ENCODE measurements at regions not wholly inside any gene's neighbourhood (a gene's known extent, or its start where the extent isn't known, plus 50 kb on each side); places are given as distances from the start of the nearest gene placed in this dataset.

GRCh38 chr5:126188804-126189203, 234.4 kb upstream of the GRAMD2B start:
- DNase-seq (no peak), ATAC-seq (replicated peaks in 1 of 4) (no peak)
- ChIA-PET POLR2A (no interaction called here), CTCF (no interaction called here)
- Histone ChIP-seq H3K4me1 (ENCODE audit: control insufficient read depth in 1 of 2, extremely low read depth in 1 of 2, insufficient read depth in 2 of 2, low read length in 2 of 2) (no peaks in the 10 kb centered on the region), H3K4me3 (ENCODE audit: control insufficient read depth in 1 of 2, extremely low read depth in 1 of 2, low read length in 1 of 2) (no peak overlapping the region), H3K27ac (ENCODE audit: low read length) (no peak overlapping the region), H3K9me3 (no peaks in the 10 kb centered on the region), H3K36me3 (ENCODE audit: control insufficient read depth in 2 of 2, extremely low read depth in 1 of 2, insufficient read depth in 1 of 2, low read length in 1 of 2) (no peaks in the 10 kb centered on the region), H3K27me3 (replicated peaks in 1 of 2; ENCODE audit: control insufficient read depth in 2 of 2, extremely low read depth in 1 of 2, insufficient read depth in 2 of 2, low read length in 1 of 2) (no peaks in the 10 kb centered on the region)
- no peaks in the 10 kb centered on the region for H3K4me1 Mint-ChIP-seq
- no peaks in the 10 kb centered on the region for H3K36me3 Mint-ChIP-seq
- WGBS (ENCODE audit: insufficient coverage) = no CpG with 5 or more reads among the region's 2 CpGs
- no peak overlapping the region for H3K4me3 Mint-ChIP-seq
- H3K9me3 Mint-ChIP-seq = peaks cover 0 to 14% (median 0%) of the 10 kb centered on the region in 3 donors
- no peak overlapping the region for H3K27ac Mint-ChIP-seq
- H3K27me3 Mint-ChIP-seq = no peaks in the 10 kb centered on the region

GRCh38 chr5:126189231-126189630, 234.0 kb upstream of the GRAMD2B start:
- no peak overlapping the region for H3K4me3 Mint-ChIP-seq

GRCh38 chr5:126189862-126190261, 233.3 kb upstream of the GRAMD2B start:
- Mint-ChIP-seq H3K27ac (no peak overlapping the region), H3K27me3 (no peaks in the 10 kb centered on the region), H3K9me3 (peaks cover 0 to 14% (median 0%) of the 10 kb centered on the region in 3 donors), H3K4me3 (no peak overlapping the region), H3K4me1 (no peaks in the 10 kb centered on the region), H3K36me3 (no peaks in the 10 kb centered on the region)
- Histone ChIP-seq H3K9me3 (no peaks in the 10 kb centered on the region), H3K27me3 (replicated peaks in 1 of 2; ENCODE audit: control insufficient read depth in 2 of 2, extremely low read depth in 1 of 2, insufficient read depth in 2 of 2, low read length in 1 of 2) (no peaks in the 10 kb centered on the region), H3K36me3 (ENCODE audit: control insufficient read depth in 2 of 2, extremely low read depth in 1 of 2, insufficient read depth in 1 of 2, low read length in 1 of 2) (no peaks in the 10 kb centered on the region), H3K4me1 (ENCODE audit: control insufficient read depth in 1 of 2, extremely low read depth in 1 of 2, insufficient read depth in 2 of 2, low read length in 2 of 2) (no peaks in the 10 kb centered on the region), H3K4me3 (ENCODE audit: control insufficient read depth in 1 of 2, extremely low read depth in 1 of 2, low read length in 1 of 2) (no peak overlapping the region), H3K27ac (ENCODE audit: low read length) (no peak overlapping the region)
- ATAC-seq (replicated peaks in 1 of 4) (no peak), DNase-seq (no peak)
- POLR2A ChIA-PET = no interaction called here
- WGBS (ENCODE audit: insufficient coverage) = no CpG with 5 or more reads among the region's 4 CpGs
- CTCF ChIA-PET = interaction anchor here in 1 of 2 donors (0.5 kb wide), 1 partner anchor 346 kb away, joined by 3 read pairs; no protein-coding TSS in a partner anchor

More at GRCh38 chr5:126189231-126189630, 234.0 kb upstream of the GRAMD2B start:
- H3K36me3 Mint-ChIP-seq = no peaks in the 10 kb centered on the region
- Histone ChIP-seq H3K9me3 (no peaks in the 10 kb centered on the region), H3K27me3 (replicated peaks in 1 of 2; ENCODE audit: control insufficient read depth in 2 of 2, extremely low read depth in 1 of 2, insufficient read depth in 2 of 2, low read length in 1 of 2) (no peaks in the 10 kb centered on the region), H3K27ac (ENCODE audit: low read length) (no peak overlapping the region), H3K4me1 (ENCODE audit: control insufficient read depth in 1 of 2, extremely low read depth in 1 of 2, insufficient read depth in 2 of 2, low read length in 2 of 2) (no peaks in the 10 kb centered on the region), H3K36me3 (ENCODE audit: control insufficient read depth in 2 of 2, extremely low read depth in 1 of 2, insufficient read depth in 1 of 2, low read length in 1 of 2) (no peaks in the 10 kb centered on the region), H3K4me3 (ENCODE audit: control insufficient read depth in 1 of 2, extremely low read depth in 1 of 2, low read length in 1 of 2) (no peak overlapping the region)
- DNase-seq (no peak), ATAC-seq (replicated peaks in 1 of 4) (no peak)
- WGBS (ENCODE audit: insufficient coverage) = no CpG with 5 or more reads among the region's 5 CpGs
- H3K27ac Mint-ChIP-seq = no peak overlapping the region
- CTCF ChIA-PET = no interaction called here
- no peaks in the 10 kb centered on the region for H3K27me3 Mint-ChIP-seq
- no peaks in the 10 kb centered on the region for H3K4me1 Mint-ChIP-seq
- peaks cover 0 to 14% (median 0%) of the 10 kb centered on the region in 3 donors for H3K9me3 Mint-ChIP-seq
- POLR2A ChIA-PET = no interaction called here

GRCh38 chr5:126192226-126192625, 231.0 kb upstream of the GRAMD2B start:
- WGBS (ENCODE audit: insufficient coverage) = 100% methylated on average over 1 of the region's 4 CpGs
- no peaks in the 10 kb centered on the region for H3K36me3 ChIP-seq (ENCODE audit: control insufficient read depth in 2 of 2, extremely low read depth in 1 of 2, insufficient read depth in 1 of 2, low read length in 1 of 2)
- Mint-ChIP-seq H3K4me1 (no peaks in the 10 kb centered on the region), H3K4me3 (no peak overlapping the region), H3K9me3 (peaks cover 0 to 8% (median 0%) of the 10 kb centered on the region in 3 donors), H3K36me3 (no peaks in the 10 kb centered on the region), H3K27ac (no peak overlapping the region), H3K27me3 (no peaks in the 10 kb centered on the region)
- H3K4me1 ChIP-seq (ENCODE audit: control insufficient read depth in 1 of 2, extremely low read depth in 1 of 2, insufficient read depth in 2 of 2, low read length in 2 of 2) = no peaks in the 10 kb centered on the region
- DNase-seq = no peak
- no peaks in the 10 kb centered on the region for H3K9me3 ChIP-seq
- ChIA-PET CTCF (interaction anchor here in 1 of 2 donors (0.6 kb wide), 1 partner anchor 310 kb away, joined by 3 read pairs; no protein-coding TSS in a partner anchor), POLR2A (no interaction called here)
- no peak for ATAC-seq (replicated peaks in 1 of 4)
- H3K27ac ChIP-seq (ENCODE audit: low read length) = no peak overlapping the region
- H3K4me3 ChIP-seq (ENCODE audit: control insufficient read depth in 1 of 2, extremely low read depth in 1 of 2, low read length in 1 of 2) = no peak overlapping the region
- H3K27me3 ChIP-seq (replicated peaks in 1 of 2; ENCODE audit: control insufficient read depth in 2 of 2, extremely low read depth in 1 of 2, insufficient read depth in 2 of 2, low read length in 1 of 2) = no peaks in the 10 kb centered on the region

GRCh38 chr5:126195410-126196100, 227.7 kb upstream of the GRAMD2B start:
- Histone ChIP-seq H3K4me3 (ENCODE audit: control insufficient read depth in 1 of 2, extremely low read depth in 1 of 2, low read length in 1 of 2) (no peak overlapping the region), H3K27ac (ENCODE audit: low read length) (no peak overlapping the region), H3K4me1 (ENCODE audit: control insufficient read depth in 1 of 2, extremely low read depth in 1 of 2, insufficient read depth in 2 of 2, low read length in 2 of 2) (no peaks in the 10 kb centered on the region), H3K27me3 (replicated peaks in 1 of 2; ENCODE audit: control insufficient read depth in 2 of 2, extremely low read depth in 1 of 2, insufficient read depth in 2 of 2, low read length in 1 of 2) (no peaks in the 10 kb centered on the region), H3K9me3 (no peaks in the 10 kb centered on the region), H3K36me3 (ENCODE audit: control insufficient read depth in 2 of 2, extremely low read depth in 1 of 2, insufficient read depth in 1 of 2, low read length in 1 of 2) (no peaks in the 10 kb centered on the region)
- no peaks in the 10 kb centered on the region for H3K27me3 Mint-ChIP-seq
- no peak overlapping the region for H3K27ac Mint-ChIP-seq
- H3K4me1 Mint-ChIP-seq = no peaks in the 10 kb centered on the region
- DNase-seq (no peak), ATAC-seq (replicated peaks in 1 of 4) (no peak)
- CTCF ChIA-PET = no interaction called here
- peaks cover 0 to 3% (median 0%) of the 10 kb centered on the region in 3 donors for H3K9me3 Mint-ChIP-seq
- POLR2A ChIA-PET = no interaction called here
- H3K4me3 Mint-ChIP-seq = no peak overlapping the region
- 64% methylated on average over 2 of the region's 5 CpGs for WGBS (ENCODE audit: insufficient coverage)
- H3K36me3 Mint-ChIP-seq = no peaks in the 10 kb centered on the region

- H3K36me3 ChIP-seq (ENCODE audit: control insufficient read depth in 2 of 2, extremely low read depth in 1 of 2, insufficient read depth in 1 of 2, low read length in 1 of 2) = no peaks in the 10 kb centered on the region
- Mint-ChIP-seq H3K4me3 (no peak overlapping the region), H3K4me1 (no peaks in the 10 kb centered on the region), H3K9me3 (peaks cover 0 to 13% (median 0%) of the 10 kb centered on the region in 3 donors), H3K27me3 (no peaks in the 10 kb centered on the region), H3K27ac (no peak overlapping the region), H3K36me3 (no peaks in the 10 kb centered on the region)
- POLR2A ChIA-PET = no interaction called here
- CTCF ChIA-PET = no interaction called here
- ATAC-seq (replicated peaks in 1 of 4) = no peak
- DNase-seq = no peak
- H3K9me3 ChIP-seq = no peaks in the 10 kb centered on the region
- no CpG with 5 or more reads among the region's 2 CpGs for WGBS (ENCODE audit: insufficient coverage)
- H3K27ac ChIP-seq (ENCODE audit: low read length) = no peak overlapping the region
- H3K4me3 ChIP-seq (ENCODE audit: control insufficient read depth in 1 of 2, extremely low read depth in 1 of 2, low read length in 1 of 2) = no peak overlapping the region
- no peaks in the 10 kb centered on the region for H3K4me1 ChIP-seq (ENCODE audit: control insufficient read depth in 1 of 2, extremely low read depth in 1 of 2, insufficient read depth in 2 of 2, low read length in 2 of 2)
- no peaks in the 10 kb centered on the region for H3K27me3 ChIP-seq (replicated peaks in 1 of 2; ENCODE audit: control insufficient read depth in 2 of 2, extremely low read depth in 1 of 2, insufficient read depth in 2 of 2, low read length in 1 of 2)
Measured at GRCh38 chr5:126198531-126198930, 224.7 kb upstream of the GRAMD2B start.

GRCh38 chr5:126199467-126199866, 223.7 kb upstream of the GRAMD2B start:
- peaks cover 0 to 12% (median 0%) of the 10 kb centered on the region in 3 donors for H3K9me3 Mint-ChIP-seq
- Histone ChIP-seq H3K4me1 (ENCODE audit: control insufficient read depth in 1 of 2, extremely low read depth in 1 of 2, insufficient read depth in 2 of 2, low read length in 2 of 2) (no peaks in the 10 kb centered on the region), H3K9me3 (no peaks in the 10 kb centered on the region), H3K27me3 (replicated peaks in 1 of 2; ENCODE audit: control insufficient read depth in 2 of 2, extremely low read depth in 1 of 2, insufficient read depth in 2 of 2, low read length in 1 of 2) (no peaks in the 10 kb centered on the region), H3K36me3 (ENCODE audit: control insufficient read depth in 2 of 2, extremely low read depth in 1 of 2, insufficient read depth in 1 of 2, low read length in 1 of 2) (no peaks in the 10 kb centered on the region), H3K4me3 (ENCODE audit: control insufficient read depth in 1 of 2, extremely low read depth in 1 of 2, low read length in 1 of 2) (no peak overlapping the region), H3K27ac (ENCODE audit: low read length) (no peak overlapping the region)
- ChIA-PET CTCF (no interaction called here), POLR2A (no interaction called here)
- 80% methylated on average over 1 of the region's 4 CpGs for WGBS (ENCODE audit: insufficient coverage)
- H3K27ac Mint-ChIP-seq = no peak overlapping the region
- ATAC-seq (replicated peaks in 1 of 4) = no peak
- no peaks in the 10 kb centered on the region for H3K27me3 Mint-ChIP-seq
- no peak overlapping the region for H3K4me3 Mint-ChIP-seq
- H3K4me1 Mint-ChIP-seq = no peaks in the 10 kb centered on the region
- no peak for DNase-seq
- H3K36me3 Mint-ChIP-seq = no peaks in the 10 kb centered on the region

Data from T-cell (primary cell).